ENCODE measurements at regions not wholly inside any gene's neighbourhood (a gene's known extent, or its start where the extent isn't known, plus 50 kb on each side); places are given as distances from the start of the nearest gene placed in this dataset.

DNA sequence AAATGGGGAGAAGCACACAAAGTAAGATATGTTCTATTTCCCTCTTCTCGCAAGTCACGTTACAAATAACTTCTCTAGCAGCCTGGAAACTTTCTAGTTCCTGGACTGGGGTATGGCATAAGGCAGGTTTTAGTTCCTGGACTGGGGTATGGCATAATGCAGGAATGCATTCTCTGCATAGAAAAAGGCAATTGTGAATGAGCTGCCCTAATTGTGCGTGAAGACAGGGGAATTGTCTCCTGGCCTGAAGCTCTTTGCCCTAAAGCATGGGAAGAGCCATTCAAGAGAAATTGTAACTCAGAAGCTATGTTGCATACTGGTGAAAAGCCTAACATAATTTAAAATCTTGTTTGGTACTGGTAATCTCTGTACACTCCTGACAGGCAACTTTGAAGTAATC is 54.3 kb upstream of the CBLB start:
- no peak for ATAC-seq
- DNase-seq (ENCODE audit: low spot score): no peak

DNA sequence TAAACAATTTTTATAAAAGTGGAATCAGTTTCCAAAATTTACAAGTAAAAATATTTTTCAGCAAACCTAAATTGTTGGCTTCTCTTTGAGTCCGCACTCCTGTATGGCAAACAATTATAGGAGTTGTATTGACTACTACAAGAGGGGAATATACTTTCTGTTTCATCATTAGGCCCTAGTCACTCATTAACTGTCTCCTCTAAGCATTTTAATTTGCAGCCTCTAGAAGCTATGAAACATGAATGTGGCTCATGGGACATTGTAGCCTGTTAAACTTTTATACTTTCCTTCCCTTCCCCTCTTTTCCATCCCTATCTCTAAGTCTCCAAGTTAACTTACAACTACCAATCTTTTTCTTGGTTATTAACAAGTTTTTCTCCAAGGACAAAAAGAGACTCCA is 58.9 kb upstream of the CBLB start:
- no peak for DNase-seq (ENCODE audit: low spot score)
- ATAC-seq: peak; percentile 74

DNA sequence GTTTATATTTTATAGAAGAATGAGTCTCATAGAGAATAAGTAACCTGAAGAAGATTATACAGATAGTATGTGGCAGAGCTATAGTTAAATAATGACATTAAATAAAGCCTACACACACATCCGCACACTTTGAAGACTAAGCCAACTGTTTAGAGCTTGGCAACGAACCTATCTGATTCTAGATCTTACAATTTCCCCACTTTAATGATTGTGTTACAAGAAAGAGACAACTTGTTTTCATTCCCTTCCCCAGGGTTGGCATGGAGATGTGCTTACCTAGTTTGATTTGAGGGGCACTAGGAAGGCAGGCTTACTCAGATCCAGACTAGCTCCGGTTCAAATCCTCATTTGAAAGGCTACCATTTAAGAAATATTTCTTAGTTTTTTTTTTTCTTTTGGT is 61.9 kb upstream of the CBLB start:
- ATAC-seq: no peak

DNA sequence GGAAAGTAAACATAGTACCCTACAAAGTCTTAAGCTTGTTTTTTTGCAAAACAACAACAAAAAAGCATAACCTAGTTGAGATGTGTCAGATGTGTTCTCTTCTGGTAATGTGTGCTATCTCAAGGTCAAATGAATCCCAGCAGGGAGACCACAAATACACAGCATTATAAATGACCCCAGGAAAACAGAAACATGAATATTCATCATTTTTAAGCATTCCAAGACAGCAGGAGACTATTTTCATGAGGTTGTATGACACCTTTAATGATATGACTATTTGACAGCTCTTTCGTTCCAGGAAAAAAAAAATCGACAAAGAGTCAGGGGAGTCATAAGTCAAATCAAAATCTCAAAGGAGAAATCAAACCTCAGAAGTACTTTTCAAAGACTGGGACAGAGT is 62.7 kb upstream of the CBLB start:
- no peak for DNase-seq (ENCODE audit: low spot score)
- ATAC-seq: no peak

More for the DNA sequence above, 61.9 kb upstream of the CBLB start:
- no peak for DNase-seq (ENCODE audit: low spot score)

DNA sequence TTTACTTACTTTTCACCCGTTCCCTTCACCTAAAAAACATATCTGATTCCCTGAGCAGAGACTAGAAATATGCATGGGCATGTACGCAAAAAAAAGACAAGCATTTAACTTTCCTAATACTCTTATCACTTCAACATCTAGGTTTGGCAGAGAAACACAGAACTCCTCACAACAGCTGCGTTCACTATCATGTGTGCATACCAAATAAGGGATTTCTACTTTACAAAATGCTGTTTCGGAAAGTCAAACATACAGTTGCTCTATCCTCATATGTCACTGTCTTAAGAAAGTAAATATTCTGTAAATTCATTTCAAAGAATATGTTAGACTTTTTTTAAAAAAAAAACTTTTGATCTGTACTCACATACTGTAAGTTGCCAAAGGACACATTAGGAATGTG is 65.1 kb upstream of the CBLB start:
- no peak for ATAC-seq
- DNase-seq (ENCODE audit: low spot score): no peak

DNA sequence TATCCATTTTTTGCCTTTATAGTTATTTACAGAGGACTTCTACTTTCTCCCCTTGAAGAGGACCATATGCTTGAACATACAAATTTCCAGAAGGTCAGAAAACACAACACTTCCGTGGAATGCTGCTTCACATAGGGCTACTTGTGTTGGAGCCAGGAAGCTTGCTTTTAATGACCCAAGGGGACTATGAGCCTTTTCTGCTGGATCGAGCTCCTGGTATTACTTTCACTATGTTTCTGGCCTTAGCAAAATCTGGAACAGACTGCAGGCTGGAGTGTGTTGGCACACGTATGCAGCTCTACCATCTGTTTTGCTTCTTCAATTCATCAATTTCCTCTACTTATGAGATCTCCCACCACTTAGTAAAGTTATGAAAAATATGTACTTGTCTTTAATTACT is 69.3 kb upstream of the CBLB start:
- DNase-seq (ENCODE audit: low spot score): no peak
- peak; percentile 90 for ATAC-seq

DNA sequence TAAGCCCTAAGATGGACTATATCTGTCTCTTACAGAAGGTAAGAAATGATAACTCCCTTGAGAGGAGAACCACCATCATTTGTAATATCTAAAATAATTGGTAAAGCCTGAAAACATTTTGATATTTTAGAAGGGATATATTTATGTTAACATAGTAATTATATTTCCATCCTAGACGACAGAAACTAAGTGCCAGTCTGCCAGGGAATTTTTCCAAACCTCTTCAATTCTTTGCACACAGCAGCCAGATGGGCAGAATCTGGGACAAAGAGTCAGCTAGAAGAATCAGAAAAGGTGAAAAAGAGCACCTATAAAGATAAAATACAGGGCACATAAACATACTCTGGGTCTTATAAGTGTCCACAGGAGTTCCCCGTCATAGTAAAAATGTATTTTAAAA is 70.0 kb upstream of the CBLB start:
- DNase-seq (ENCODE audit: low spot score) (no peak), ATAC-seq (no peak)

DNA sequence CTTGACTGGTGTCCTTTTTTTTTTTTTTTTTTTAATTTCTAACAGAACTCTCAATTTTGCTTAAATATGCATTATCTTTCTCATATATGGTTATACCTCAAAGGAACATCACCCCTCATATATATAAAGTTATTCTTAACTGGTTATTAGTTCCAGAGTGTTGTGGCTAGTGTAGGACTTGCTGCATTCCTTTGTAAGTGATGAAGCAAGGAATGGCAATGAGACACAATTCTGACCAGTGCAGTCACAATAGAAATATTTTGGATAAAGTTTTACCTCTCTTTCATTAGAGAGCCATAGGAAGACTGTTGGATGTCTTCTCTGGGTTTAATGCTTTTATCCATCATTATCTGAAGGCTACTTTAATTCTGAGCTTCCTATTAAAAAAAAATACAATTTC is 75.5 kb upstream of the CBLB start:
- ATAC-seq: no peak

DNA sequence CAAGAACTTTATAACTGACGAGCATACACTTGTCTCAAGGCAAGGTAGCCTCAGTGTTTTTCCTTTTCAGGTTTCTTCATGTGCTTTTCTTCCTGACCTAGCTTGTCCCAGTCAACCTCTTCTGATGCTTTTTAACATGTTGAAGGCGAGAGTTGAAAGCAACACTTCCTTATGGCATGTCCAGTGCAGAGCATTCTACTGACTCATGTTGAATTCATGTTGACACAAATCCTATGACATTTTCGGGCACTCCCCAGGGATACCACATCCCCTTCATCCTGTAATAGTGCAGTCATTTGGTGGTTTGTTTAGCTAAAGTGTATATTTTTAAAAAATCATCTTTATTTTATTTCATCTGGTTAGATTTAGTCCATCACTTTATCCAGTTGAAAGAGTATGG is 75.9 kb upstream of the CBLB start:
- DNase-seq (ENCODE audit: low spot score) (no peak), ATAC-seq (no peak)

More for the DNA sequence above, 75.5 kb upstream of the CBLB start:
- no peak for DNase-seq (ENCODE audit: low spot score)

DNA sequence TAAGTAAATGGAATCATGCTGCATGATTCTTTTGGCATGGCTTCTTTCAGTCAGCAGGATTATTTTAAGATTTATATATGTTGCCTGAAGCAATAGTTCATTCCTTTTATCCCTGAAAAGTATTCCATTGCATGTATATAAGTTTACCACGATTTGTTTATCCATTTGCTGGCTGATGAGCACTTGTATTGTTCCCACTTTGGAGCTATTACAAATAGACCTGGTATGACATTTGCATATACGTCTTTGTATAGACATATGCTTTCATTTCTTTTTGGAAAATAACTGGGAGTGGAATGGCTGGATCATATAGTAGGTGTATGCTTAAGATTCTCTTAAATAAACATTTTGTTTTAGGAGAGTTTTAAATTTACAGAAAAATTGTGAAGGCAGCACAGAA is 79.3 kb upstream of the CBLB start:
- ATAC-seq: no peak
- no peak for DNase-seq (ENCODE audit: low spot score)

DNA sequence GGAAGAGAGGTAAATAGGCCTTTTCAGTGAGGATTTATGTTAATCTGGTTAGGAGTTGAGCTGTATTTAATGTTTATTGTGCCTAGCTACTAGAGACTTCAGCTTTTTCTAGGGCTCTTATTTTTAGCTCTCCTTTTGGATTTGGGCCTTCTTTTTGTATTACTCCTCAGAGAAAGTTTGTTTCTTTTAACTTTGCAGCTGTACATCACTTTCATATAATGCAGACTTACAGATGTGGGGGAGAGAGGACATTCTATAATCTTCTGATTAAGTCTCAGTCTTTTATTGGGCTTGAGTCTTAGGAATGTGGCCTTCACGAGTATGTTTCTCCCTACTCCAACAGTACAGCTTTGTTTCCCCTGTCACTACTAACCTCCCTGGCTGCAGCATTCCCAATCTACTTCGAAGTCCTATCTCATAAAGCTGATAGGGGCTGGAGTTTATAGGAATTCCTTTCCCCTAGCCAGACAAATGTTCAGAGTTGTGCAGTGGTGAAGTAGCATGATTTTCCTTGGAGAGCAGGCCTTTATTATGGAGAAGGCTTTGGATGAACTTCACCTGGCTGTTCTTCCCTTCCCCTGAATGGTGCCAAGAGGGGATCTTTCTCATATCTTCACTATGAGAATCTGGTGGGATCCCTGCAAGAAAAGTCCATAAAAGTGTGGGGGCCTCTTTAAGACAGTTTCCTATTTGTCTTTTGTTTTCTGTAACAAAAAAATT is 82.2 kb upstream of the CBLB start:
- ATAC-seq (no peak), DNase-seq (ENCODE audit: low spot score) (no peak)

DNA sequence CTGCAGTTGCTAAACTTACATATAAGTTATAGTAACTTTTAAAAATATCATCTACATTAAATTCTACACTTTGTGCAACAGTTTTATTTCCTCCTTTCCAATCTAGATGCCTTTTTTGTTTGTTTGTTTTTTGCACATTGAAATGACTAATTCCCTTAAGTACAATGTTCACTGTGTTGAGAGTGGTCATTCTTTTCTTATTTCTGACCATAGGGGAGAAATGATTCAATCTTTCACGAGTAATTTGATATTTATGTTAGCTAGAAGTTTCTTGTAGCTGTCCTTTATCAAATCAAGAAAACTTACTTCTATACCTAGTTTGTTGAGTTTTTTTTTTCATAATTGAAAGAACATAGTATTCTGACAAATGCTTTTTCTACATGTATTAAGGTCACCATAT is 85.0 kb upstream of the CBLB start:
- DNase-seq (ENCODE audit: low spot score): no peak
- no peak for ATAC-seq

DNA sequence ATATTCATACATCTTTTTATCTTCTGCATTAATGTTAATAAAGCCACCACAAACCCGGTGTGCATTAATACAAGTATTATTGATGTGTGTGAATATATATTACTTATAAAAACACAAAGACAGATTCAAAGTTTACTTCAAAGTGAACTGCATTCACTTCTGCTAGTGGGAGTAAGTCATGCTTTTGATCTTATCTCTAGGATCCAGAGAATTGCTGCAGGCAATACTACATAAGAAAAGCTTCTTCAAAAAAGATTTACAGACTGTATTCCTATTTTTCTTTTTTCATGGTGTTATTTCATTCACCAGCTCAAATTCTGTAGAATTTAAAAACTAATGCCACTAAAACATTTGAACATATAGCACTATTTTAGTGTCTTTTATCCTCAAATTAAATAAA is 87.5 kb upstream of the CBLB start:
- ATAC-seq (no peak), DNase-seq (ENCODE audit: low spot score) (no peak)

DNA sequence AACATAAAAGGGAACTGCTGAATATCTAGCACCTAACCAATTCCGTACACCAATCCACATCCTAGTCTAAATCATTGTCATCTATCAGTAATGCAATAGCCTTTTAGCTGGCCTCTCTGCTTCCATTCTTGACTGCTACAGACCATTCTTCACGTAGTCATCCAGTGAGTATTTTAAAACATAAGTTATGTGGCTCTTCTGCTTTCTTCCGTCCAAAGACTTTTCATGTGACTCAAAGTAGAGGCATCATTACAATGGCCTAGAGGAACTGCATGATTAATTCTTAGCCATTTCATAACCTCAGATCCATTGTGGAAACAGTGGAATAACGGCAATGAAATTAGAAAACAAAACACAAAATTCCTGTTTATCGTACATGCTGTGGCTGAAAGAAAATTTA is 88.9 kb upstream of the CBLB start:
- DNase-seq (ENCODE audit: low spot score) (no peak), ATAC-seq (no peak)

DNA sequence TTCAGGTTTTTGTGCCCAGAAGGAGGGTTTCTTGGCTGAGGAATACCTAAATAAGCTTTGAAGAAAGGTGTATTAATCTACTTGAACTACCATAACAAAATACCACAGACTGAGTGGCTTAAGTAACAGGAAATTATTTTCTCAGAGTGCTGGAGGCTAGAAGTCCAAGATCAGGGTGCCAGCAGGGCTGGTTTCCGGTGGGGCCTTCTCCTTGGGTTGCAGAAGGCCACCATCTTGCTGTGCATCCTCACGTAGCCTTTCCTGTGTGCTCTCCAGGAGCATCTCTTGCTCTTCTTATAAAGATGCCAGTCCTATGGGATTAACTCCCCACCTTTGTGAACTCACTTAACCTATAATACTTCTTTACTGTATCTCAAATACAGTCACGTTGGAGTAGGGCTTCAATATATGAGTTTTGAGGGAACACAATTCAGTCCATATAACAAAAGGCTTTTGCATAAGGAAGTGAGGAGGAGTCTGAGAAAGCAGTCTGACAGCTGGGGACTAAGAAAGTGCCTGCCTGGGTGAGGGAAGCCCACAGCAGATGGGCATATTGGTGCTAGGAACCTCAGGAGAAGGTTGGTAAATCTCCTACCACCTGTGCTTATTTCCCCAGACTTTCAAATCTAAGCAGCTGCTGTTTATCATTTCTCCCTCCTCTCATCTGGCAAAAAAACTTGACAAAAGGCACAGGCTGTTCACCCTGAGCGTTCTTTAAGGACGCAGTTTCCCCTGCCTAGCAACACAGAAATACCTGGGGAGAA is 89.6 kb upstream of the CBLB start:
- ATAC-seq: no peak

DNA sequence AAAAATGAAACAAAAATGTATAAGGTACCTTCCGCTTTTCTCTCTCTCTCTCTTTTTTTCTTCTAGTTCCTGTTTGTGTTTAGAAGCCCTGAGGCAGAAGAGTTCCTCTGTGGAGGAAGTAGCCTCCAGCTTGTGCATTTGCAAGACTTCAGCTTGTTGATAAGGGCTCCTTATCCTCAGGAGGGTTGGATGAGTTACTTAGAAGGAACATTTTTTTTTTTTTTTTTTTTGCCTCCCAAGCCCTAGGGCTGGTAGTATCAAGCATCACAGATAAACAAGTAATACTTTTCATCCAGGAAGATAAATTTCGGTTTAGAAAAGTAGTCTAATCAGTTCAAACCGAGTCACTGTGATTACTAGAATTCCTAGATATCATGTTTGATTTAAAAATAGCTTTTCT is 91.0 kb upstream of the CBLB start:
- no peak for ATAC-seq
- no peak for DNase-seq (ENCODE audit: low spot score)

More for the DNA sequence above, 89.6 kb upstream of the CBLB start:
- DNase-seq (ENCODE audit: low spot score): no peak

DNA sequence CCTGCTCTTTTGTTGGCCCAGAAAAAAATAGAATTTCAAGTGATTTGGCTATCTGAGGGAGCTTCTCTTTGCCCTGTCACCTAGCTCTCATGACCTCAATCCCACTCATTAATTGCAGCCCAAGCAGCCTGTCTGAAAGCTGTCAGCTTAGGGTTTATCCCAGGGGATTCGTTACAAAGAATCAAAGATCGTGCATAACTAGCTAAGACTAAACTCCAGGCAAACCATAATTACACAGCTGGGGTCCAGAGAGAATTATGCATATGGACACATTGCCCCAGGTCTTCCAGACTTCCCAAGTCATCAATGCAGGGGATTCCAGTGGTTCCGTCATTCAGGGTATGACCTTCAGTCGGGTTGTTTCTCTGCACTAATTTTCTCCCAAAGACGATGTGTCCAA is 91.6 kb upstream of the CBLB start:
- no peak for ATAC-seq

DNA sequence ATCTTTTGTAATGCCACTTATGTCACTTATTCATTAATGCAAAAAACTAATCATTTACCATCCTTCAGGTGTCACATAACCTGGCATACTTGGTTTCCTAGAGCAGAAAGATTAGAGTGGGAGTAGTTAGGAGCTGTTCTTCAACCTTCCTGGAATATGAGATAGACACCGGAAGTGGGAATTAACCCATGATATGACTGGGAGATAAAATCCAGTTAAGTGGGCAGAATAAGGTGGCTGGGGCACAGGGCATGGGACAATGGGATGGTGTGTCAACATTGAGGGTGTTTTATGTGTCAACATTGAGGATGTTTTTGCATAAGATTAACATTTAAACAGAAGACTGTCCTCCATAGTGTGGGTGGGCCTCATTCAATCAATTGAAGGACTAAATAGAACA is 94.3 kb upstream of the CBLB start:
- ATAC-seq: no peak
- no peak for DNase-seq (ENCODE audit: low spot score)

More for the DNA sequence above, 91.6 kb upstream of the CBLB start:
- DNase-seq (ENCODE audit: low spot score): no peak

DNA sequence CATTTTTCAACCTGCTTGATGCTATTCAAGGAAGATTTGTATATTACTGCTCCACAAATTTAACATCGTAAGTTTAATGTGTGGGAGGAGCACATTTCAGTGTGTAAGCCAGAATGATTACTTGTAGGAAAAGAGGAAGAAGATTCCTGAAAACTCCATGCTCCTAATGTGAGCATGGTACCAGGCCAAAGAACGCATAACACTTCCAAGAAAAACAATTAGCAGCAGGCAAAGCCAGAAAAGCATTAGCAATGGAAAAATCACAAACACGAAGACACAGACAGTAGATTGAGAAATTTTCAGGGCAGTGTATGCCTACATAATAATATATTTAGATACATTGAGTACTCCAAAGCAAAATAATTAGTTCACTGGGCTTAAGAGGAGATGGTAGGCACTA is 96.6 kb upstream of the CBLB start:
- DNase-seq (ENCODE audit: low spot score) (no peak), ATAC-seq (no peak)

DNA sequence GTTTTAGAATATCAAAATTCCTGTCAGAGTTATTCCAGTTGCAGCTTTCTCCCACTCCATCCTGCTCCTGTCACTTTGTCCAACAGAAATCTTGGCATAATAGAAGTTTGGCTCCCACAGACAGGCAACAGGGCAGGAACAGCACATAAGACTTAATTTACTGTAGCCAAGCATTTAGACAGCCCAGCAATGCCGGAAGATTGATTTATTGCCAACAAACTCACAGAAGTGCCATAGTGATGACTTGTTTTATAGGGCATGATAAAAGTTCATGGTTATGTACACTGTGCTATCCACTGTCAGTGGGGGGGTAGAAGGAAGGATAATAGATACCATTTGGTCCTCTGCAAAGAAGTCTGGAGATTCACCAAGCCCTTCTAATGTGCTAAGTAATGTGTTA is 98.3 kb upstream of the CBLB start:
- ATAC-seq (no peak), DNase-seq (ENCODE audit: low spot score) (no peak)

DNA sequence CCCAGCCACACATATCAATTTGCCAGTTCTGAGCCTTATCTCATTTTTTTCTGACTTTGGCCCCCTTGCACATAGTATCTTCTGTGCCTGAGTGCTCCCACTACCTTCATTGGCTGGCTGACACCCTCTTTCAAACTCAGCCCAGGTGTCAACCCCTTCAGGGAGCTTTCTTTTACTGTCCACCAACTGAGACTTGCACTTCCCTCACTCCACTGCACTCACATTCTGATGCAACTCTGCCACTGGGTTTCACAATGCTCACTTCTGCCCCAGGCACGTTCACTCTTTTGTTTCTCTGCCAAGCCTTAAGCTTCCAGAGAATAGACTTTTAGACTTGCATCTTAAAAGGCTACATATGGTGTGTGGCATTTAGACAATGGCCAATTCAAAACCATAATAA is 101.5 kb upstream of the CBLB start:
- DNase-seq (ENCODE audit: low spot score): peak; percentile 66
- peak; percentile 90 for ATAC-seq

DNA sequence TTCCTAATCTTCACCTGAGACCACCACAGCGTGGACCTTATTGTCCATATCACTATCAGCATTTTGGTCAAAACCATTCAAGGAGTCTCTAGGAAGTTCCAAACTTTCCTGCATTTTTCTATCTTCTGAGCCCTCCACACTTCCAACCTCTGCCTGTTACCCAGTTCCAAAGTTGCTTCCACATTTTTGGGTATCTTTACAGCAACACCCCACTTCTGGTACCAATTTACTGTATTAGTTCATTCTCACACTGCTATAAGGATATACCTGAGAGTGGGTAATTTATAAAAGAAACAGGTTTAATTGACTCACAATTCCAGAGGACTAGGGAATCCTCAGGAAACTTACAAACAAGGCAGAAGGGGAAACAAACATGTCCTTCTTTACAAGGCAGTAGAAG is 103.3 kb upstream of the CBLB start:
- DNase-seq (ENCODE audit: low spot score) (no peak), ATAC-seq (no peak)

DNA sequence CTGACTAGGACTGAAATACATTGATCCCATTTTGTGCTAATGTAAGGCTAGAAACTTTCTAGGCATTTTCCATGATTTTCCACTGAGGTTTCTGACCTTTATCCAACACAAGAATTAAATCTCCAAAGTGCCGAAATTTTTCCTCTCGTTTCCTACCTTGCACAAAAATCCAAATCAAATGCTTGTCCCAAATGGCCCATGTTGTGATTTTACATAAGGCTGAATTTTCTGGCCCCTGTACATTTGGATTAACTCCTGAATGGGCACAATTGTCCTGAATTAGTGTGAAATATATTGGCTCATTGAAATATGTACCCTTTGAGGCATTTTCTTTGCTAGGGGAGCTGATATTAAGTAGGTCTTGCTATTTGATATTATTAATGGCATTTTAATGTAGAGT is 105.6 kb upstream of the CBLB start:
- ATAC-seq (no peak), DNase-seq (ENCODE audit: low spot score) (no peak)
